IMR-90 (cell line): ENCODE measurements at regions not wholly inside any gene's neighbourhood (a gene's known extent, or its start where the extent isn't known, plus 50 kb on each side); places are given as distances from the start of the nearest gene placed in this dataset.

ENCODE experiments used
- ATAC-seq: fragments of 200-7000 bp; cut with Tn5 transposase; 2 replicates; pipeline ENCODE4 v1.9.1; 2020; ENCODE audit warnings: low read depth, mild to moderate bottlenecking, moderate library complexity
- BruUV-seq: library from RNA; stranded (reverse); fragments of 400-500 nt; replicated peaks from 2 replicates; lab custom pipeline; 2021; lab: Mats Ljungman, UMichigan
- CTCF ChIA-PET: fragments of 300-600 bp; formaldehyde crosslinking; extraction: SDS; loops from one replicate; lab custom pipeline; 2021; ENCODE audit warnings: antibody characterized with exemption; lab: Yijun Ruan, JAX
- POLR2A ChIA-PET: fragments of 300-600 bp; sonication (Branson Sonifier 250); formaldehyde crosslinking; loops from one replicate; lab custom pipeline; 2022; ENCODE audit warnings: antibody characterized with exemption; ENCODE audit not compliant: unreplicated experiment; lab: Charles Lee
- DNase-seq: peaks from one replicate; pipeline ENCODE4 v3.0.0; 2013
- H2AFZ ChIP-seq: replicated peaks from 2 replicates; pipeline ENCODE3; 2013; ENCODE audit warnings: low read length, mild to moderate bottlenecking; ENCODE audit not compliant: poor library complexity
- H2AK5ac ChIP-seq: 2 replicates; pipeline ENCODE4 v1.6.1; 2013; ENCODE audit warnings: low read depth, low read length, inconsistent platforms
- H2AK9ac ChIP-seq: replicated peaks from 2 replicates; pipeline ENCODE3; 2013; ENCODE audit warnings: mild to moderate bottlenecking, low read depth, low read length, moderate library complexity; ENCODE audit not compliant: poor library complexity
- H2BK120ac ChIP-seq: 2 replicates; pipeline ENCODE4 v1.6.1; 2013; ENCODE audit warnings: low read depth, low read length, inconsistent platforms
- H2BK15ac ChIP-seq: 3 replicates; pipeline ENCODE4 v1.6.1; 2013; ENCODE audit warnings: low read depth, low read length, inconsistent platforms
- H2BK20ac ChIP-seq: 2 replicates; pipeline ENCODE4 v1.6.1; 2013; ENCODE audit warnings: low read depth, mild to moderate bottlenecking, inconsistent platforms, low read length, moderate library complexity
- H2BK5ac ChIP-seq: 2 replicates; pipeline ENCODE4 v1.6.1; 2013; ENCODE audit warnings: mild to moderate bottlenecking, low read depth, low read length, inconsistent platforms; ENCODE audit not compliant: poor library complexity, severe bottlenecking
- H3K14ac ChIP-seq: replicated peaks from 2 replicates; pipeline ENCODE4 v1.6.1; 2013; ENCODE audit warnings: low read depth, low read length, inconsistent platforms
- H3K18ac ChIP-seq: 2 replicates; pipeline ENCODE4 v1.6.1; 2013; ENCODE audit warnings: low read depth, low read length, control low read depth
- H3K23ac ChIP-seq: 2 replicates; pipeline ENCODE4 v1.6.1; 2013; ENCODE audit warnings: low read depth, low read length, inconsistent platforms
- H3K27ac ChIP-seq: 2 replicates; pipeline ENCODE4 v1.5.1; 2013; ENCODE audit warnings: mild to moderate bottlenecking, control low read depth, low read length; ENCODE audit not compliant: insufficient read depth
- H3K27me3 ChIP-seq: 2 replicates; pipeline ENCODE4 v1.6.1; 2013; ENCODE audit warnings: low read length; ENCODE audit not compliant: control insufficient read depth, insufficient read depth
- H3K36me3 ChIP-seq: 2 replicates; pipeline ENCODE4 v1.6.1; 2013; ENCODE audit warnings: low read length, mixed read lengths; ENCODE audit not compliant: control insufficient read depth, insufficient read depth
- H3K4ac ChIP-seq: 2 replicates; pipeline ENCODE4 v1.6.1; 2013; ENCODE audit warnings: low read depth, low read length, inconsistent platforms
- H3K4me1 ChIP-seq: 2 replicates; pipeline ENCODE4 v1.6.1; 2013; ENCODE audit warnings: low read length, mixed read lengths; ENCODE audit not compliant: control insufficient read depth, insufficient read depth
- H3K4me2 ChIP-seq: 2 replicates; pipeline ENCODE4 v1.6.1; 2013; ENCODE audit warnings: low read depth, mild to moderate bottlenecking, control low read depth, low read length, moderate library complexity
- H3K4me3 ChIP-seq: 2 replicates; pipeline ENCODE4 v1.5.1; 2013; ENCODE audit warnings: low read depth, mild to moderate bottlenecking, control low read depth, low read length, moderate library complexity; ENCODE audit not compliant: insufficient read depth
- H3K56ac ChIP-seq: 2 replicates; pipeline ENCODE4 v1.6.1; 2013; ENCODE audit warnings: low read length, inconsistent platforms; ENCODE audit not compliant: insufficient read depth; ENCODE audit errors: extremely low read depth
- H3K79me1 ChIP-seq, 2 experiments: 2 replicates each; pipeline ENCODE4 v1.6.1; 2013; ENCODE audit warnings: low read length in 2 of 2, inconsistent platforms in 1 of 2, low read depth in 1 of 2
- H3K9ac ChIP-seq: 2 replicates; pipeline ENCODE4 v1.6.1; 2013; ENCODE audit warnings: low read depth, low read length, control low read depth
- H3K9me1 ChIP-seq: 2 replicates; pipeline ENCODE4 v1.6.1; 2013; ENCODE audit warnings: low read length, inconsistent platforms; ENCODE audit not compliant: insufficient read depth
- H3K9me3 ChIP-seq: 2 replicates; pipeline ENCODE4 v1.6.1; 2013; ENCODE audit warnings: low read length; ENCODE audit not compliant: control insufficient read depth, insufficient read depth
- H4K20me1 ChIP-seq: 2 replicates; pipeline ENCODE4 v1.6.1; 2013; ENCODE audit warnings: low read length, inconsistent platforms; ENCODE audit not compliant: insufficient read depth
- H4K5ac ChIP-seq: 2 replicates; pipeline ENCODE4 v1.6.1; 2013; ENCODE audit warnings: mild to moderate bottlenecking, low read depth, low read length, control low read depth
- H4K8ac ChIP-seq, 2 experiments: 2 replicates each; pipeline ENCODE4 v1.6.1; 2013; ENCODE audit warnings: low read depth in 2 of 2, low read length in 2 of 2, control low read depth in 1 of 2, inconsistent platforms in 1 of 2
- H4K91ac ChIP-seq: 2 replicates; pipeline ENCODE4 v1.6.1; 2013; ENCODE audit warnings: low read depth, low read length, inconsistent platforms; ENCODE audit not compliant: insufficient read depth
- MXI1 ChIP-seq: IDR thresholded peaks from 2 replicates; pipeline ENCODE4 v1.6.1; 2012; ENCODE audit warnings: low read depth, mild to moderate bottlenecking, low read length, moderate library complexity, borderline replicate concordance
- SMC3 ChIP-seq: fragments of 150-350 bp; IDR thresholded peaks from 2 replicates; pipeline ENCODE4 v1.6.1; 2016; ENCODE audit warnings: low read depth, mild to moderate bottlenecking, antibody characterized with exemption, low read length, moderate library complexity
- WGBS, 2 experiments: methylation state at CpG; one replicate each; pipeline versions ENCODE4 v1.1.5 to v1.1.7; 2013; ENCODE audit warnings: missing lambda C conversion rate in 2 of 2; ENCODE audit not compliant: insufficient read length in 1 of 2; ENCODE audit errors: extremely low coverage in 2 of 2; 5-methylcytosine and 5-hydroxymethylcytosine counted together
- dilution Hi-C: fragments of 300-500 bp; cut with HindIII; formaldehyde crosslinking; loops from one replicate; pipeline ENCODE4 v1.14.3; 2018; ENCODE audit warnings: low sequenced_read_pairs; ENCODE audit not compliant: unreplicated experiment
- in situ Hi-C: fragments of 300-500 bp; cut with MboI; formaldehyde crosslinking; loops from 3 replicates; pipeline ENCODE4 v1.14.3; 2019; ENCODE audit warnings: low sequenced_read_pairs, inconsistent platforms, mixed read lengths
- intact Hi-C: fragments of 100-400 bp; cut with micrococcal nuclease; formaldehyde crosslinking; loops from 2 replicates; pipeline ENCODE4 v1.10.0; 2022

DNA sequence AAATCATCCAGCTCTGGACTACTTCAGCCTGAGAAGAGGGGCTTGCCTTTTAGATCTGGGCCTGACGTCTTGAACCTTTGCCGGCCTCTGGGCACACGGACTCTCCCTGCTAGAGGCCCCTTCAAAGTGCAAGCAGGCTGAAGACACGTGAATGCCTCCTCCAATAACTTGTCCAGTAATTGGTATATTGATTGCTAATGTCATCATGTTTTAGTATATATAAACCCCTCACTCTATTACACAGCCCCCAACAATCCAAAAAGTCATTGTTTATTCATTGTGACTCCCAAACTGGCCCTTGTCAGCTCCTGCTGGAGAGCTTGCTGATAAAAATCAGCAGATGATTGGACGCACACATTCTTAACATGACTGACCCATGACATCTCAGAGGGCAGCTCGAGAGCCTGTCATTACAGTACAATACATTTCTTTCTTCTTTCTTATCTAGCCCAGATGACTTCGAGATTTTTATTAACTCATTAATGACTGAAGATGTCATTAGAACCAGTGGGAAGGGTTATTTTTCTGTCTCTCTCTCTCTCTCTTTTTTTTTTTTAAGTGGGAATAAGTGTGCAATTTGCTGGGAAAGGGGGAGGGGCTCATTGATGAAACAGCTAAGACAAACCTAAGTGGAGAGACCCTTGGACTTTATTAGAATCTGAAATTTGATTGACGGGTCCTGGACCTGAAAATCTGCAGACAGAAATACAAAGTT is 65.5 kb upstream of the NR2F2 start:
- in situ Hi-C loops (no loop called here), intact Hi-C loops (no loop called here), dilution Hi-C loops (no loop called here)
- Histone ChIP-seq H4K91ac (no peak overlapping the region), H3K9me3 (no peaks in the 10 kb centered on the region), H4K8ac (peak overlapping the region in 1 of 2 experiments; percentile 20; a peak in 1 of 4 replicates), H3K4ac (peak overlapping the region; percentile 9; the same call in 1 of the 2 replicates), H3K56ac (no peak overlapping the region), H3K4me3 (no peak overlapping the region), H4K5ac (no peak overlapping the region), H3K4me2 (no peak overlapping the region), H4K20me1 (no peaks in the 10 kb centered on the region), H2BK20ac (no peak overlapping the region), H2AFZ (no peak overlapping the region), H3K14ac (0 out of 2 replicates have a peak overlapping the region, but pooled peaks have one; percentile 3), H3K36me3 (peaks cover 2% of the 10 kb centered on the region; the same call in 1 of the 2 replicates), H3K9ac (no peak overlapping the region), H3K27ac (no peak overlapping the region), H2BK15ac (no peak overlapping the region), H2AK9ac (no peak overlapping the region), H2BK120ac (peak overlapping the region; percentile 32; the same call in 1 of the 2 replicates), H2AK5ac (no peak overlapping the region), H3K18ac (peak overlapping the region; percentile 34; the same call in 1 of the 2 replicates), H2BK5ac (no peak overlapping the region), H3K4me1 (peaks cover 22% of the 10 kb centered on the region), H3K23ac (no peak overlapping the region), H3K9me1 (peaks cover 6% of the 10 kb centered on the region), H3K79me1 (peaks cover 0 to 9% of the 10 kb centered on the region in 2 experiments; a peak in 2 of 4 replicates), H3K27me3 (no peaks in the 10 kb centered on the region)
- peak; percentile 60 for DNase-seq
- no TSS peak for BruUV-seq
- WGBS, 2 experiments: no CpG with 5 or more reads among the region's 8 CpGs
- ATAC-seq: peak; percentile 52
- ChIA-PET CTCF (interaction anchor here (0.6 to 1.2 kb wide), 2 partner anchors 9 to 45 kb away, joined by 3 to 4 read pairs; no protein-coding TSS in a partner anchor), POLR2A (no interaction called here)
- TF ChIP-seq SMC3 (no peak), MXI1 (no peak)
